Hepatocyte (in vitro differentiated cells): ENCODE measurements at regions not wholly inside any gene's neighbourhood (a gene's known extent, or its start where the extent isn't known, plus 50 kb on each side); places are given as distances from the start of the nearest gene placed in this dataset.
"Not testable (repeated sequence)": the region's sequence is repeated elsewhere in the genome, so short reads cannot be mapped to it uniquely, and the experiment has no call there.

Source experiments
- DNase-seq: peaks from one replicate; pipeline ENCODE4 v3.0.0-alpha.2; 2016; ENCODE audit warnings: low spot score
- H2AFZ ChIP-seq: fragments of 200-600 bp; sonication (generic); 2 replicates; pipeline ENCODE4 v1.6.0; 2016; ENCODE audit warnings: antibody characterized with exemption, mild to moderate bottlenecking
- H3K27ac ChIP-seq: fragments of 200-600 bp; sonication (generic); 2 replicates; pipeline ENCODE4 v1.5.1; 2016; ENCODE audit warnings: mild to moderate bottlenecking
- H3K27me3 ChIP-seq: fragments of 200-600 bp; sonication (generic); 2 replicates; pipeline ENCODE4 v1.6.1; 2016
- H3K36me3 ChIP-seq: fragments of 200-600 bp; sonication (generic); replicated peaks from 2 replicates; pipeline ENCODE4 v1.5.1; 2016; ENCODE audit warnings: low read depth; ENCODE audit not compliant: insufficient read depth
- H3K4me1 ChIP-seq: fragments of 200-600 bp; sonication (generic); 2 replicates; pipeline ENCODE4 v1.5.1; 2016; ENCODE audit warnings: mild to moderate bottlenecking, moderate library complexity; ENCODE audit not compliant: insufficient read depth
- H3K4me2 ChIP-seq: fragments of 200-600 bp; sonication (generic); 2 replicates; pipeline ENCODE4 v1.6.0; 2016
- H3K4me3 ChIP-seq: fragments of 200-600 bp; sonication (generic); 2 replicates; pipeline ENCODE4 v1.5.1; 2016; ENCODE audit warnings: mild to moderate bottlenecking
- H3K79me2 ChIP-seq: fragments of 200-600 bp; sonication (generic); 2 replicates; pipeline ENCODE4 v1.6.0; 2017; ENCODE audit warnings: mild to moderate bottlenecking
- H3K9me2 ChIP-seq: fragments of 200-600 bp; sonication (generic); replicated peaks from 2 replicates; pipeline ENCODE4 v1.6.0; 2017; ENCODE audit warnings: mild to moderate bottlenecking; ENCODE audit not compliant: insufficient read depth
- H3K9me3 ChIP-seq: fragments of 200-600 bp; sonication (generic); 2 replicates; pipeline ENCODE4 v1.5.1; 2016; ENCODE audit warnings: low read depth, mild to moderate bottlenecking
- H4K20me1 ChIP-seq: fragments of 200-600 bp; sonication (generic); 2 replicates; pipeline ENCODE4 v1.6.0; 2016; ENCODE audit warnings: mild to moderate bottlenecking; ENCODE audit not compliant: insufficient read depth, poor library complexity, severe bottlenecking
- CTCF ChIP-seq: fragments of 200-600 bp; sonication (generic); IDR thresholded peaks from 2 replicates; pipeline ENCODE4 v1.5.1; 2016; ENCODE audit warnings: antibody characterized with exemption, mild to moderate bottlenecking; ENCODE audit not compliant: poor library complexity
- EZH2 ChIP-seq: fragments of 200-600 bp; sonication (generic); IDR thresholded peaks from 2 replicates; pipeline ENCODE4 v1.6.1; 2016; ENCODE audit warnings: antibody characterized with exemption, mild to moderate bottlenecking, borderline replicate concordance
- EZH2phosphoT487 ChIP-seq: fragments of 200-600 bp; sonication (generic); IDR thresholded peaks from one replicate; pipeline ENCODE4 v1.6.1; 2018; ENCODE audit warnings: antibody characterized with exemption, mild to moderate bottlenecking, low read depth, moderate library complexity; ENCODE audit not compliant: unreplicated experiment, severe bottlenecking
- WGBS: methylation state at CpG from one replicate; pipeline ENCODE4 v1.1.6; 2016; ENCODE audit warnings: low lambda C conversion rate; ENCODE audit errors: missing lambda C conversion rate; 5-methylcytosine and 5-hydroxymethylcytosine counted together

GRCh38 chr1:182205351-182206022, 144.0 kb upstream of the ZNF648 start:
- Histone ChIP-seq H3K27ac (peak overlapping the region; percentile 73), H3K4me1 (peaks cover 44% of the 10 kb centered on the region), H3K9me2 (no peaks in the 10 kb centered on the region), H3K36me3 (no peaks in the 10 kb centered on the region), H3K4me2 (no peak overlapping the region), H3K27me3 (no peaks in the 10 kb centered on the region), H3K4me3 (no peak overlapping the region), H2AFZ (no peak overlapping the region), H3K9me3 (no peaks in the 10 kb centered on the region), H4K20me1 (no peaks in the 10 kb centered on the region), H3K79me2 (no peaks in the 10 kb centered on the region)
- TF ChIP-seq EZH2phosphoT487, result no peak
- no peak for TF ChIP-seq EZH2
- TF ChIP-seq CTCF, result no peak
- peak; percentile 45 for DNase-seq

GRCh38 chr1:182203191-182203875, 141.8 kb upstream of the ZNF648 start:
- Histone ChIP-seq H3K4me1 (peaks cover 42% of the 10 kb centered on the region), H3K27me3 (no peaks in the 10 kb centered on the region), H3K4me2 (no peak overlapping the region), H3K36me3 (no peaks in the 10 kb centered on the region), H3K27ac (no peak overlapping the region), H4K20me1 (no peaks in the 10 kb centered on the region), H3K9me2 (no peaks in the 10 kb centered on the region), H2AFZ (no peak overlapping the region), H3K79me2 (no peaks in the 10 kb centered on the region), H3K9me3 (no peaks in the 10 kb centered on the region), H3K4me3 (no peak overlapping the region)
- TF ChIP-seq CTCF (no peak), EZH2 (no peak), EZH2phosphoT487 (no peak)
- DNase-seq, result no peak
- WGBS, result 95% methylated on average over 2 of the region's 2 CpGs

- H3K4me2 ChIP-seq, H3K79me2 ChIP-seq, H4K20me1 ChIP-seq, H3K27me3 ChIP-seq, H3K9me3 ChIP-seq, H2AFZ ChIP-seq, H3K4me3 ChIP-seq, H3K36me3 ChIP-seq, H3K9me2 ChIP-seq: not testable (repeated sequence)
- Histone ChIP-seq H3K4me1 (peaks cover 34% of the 10 kb centered on the region), H3K27ac (peak overlapping the region; percentile 73)
- 68% methylated on average over 7 of the region's 7 CpGs for WGBS
- DNase-seq, result peak; percentile 20
Observed at GRCh38 chr1:182201490-182201889, 140.0 kb upstream of the ZNF648 start.

GRCh38 chr1:182200025-182200812, 138.7 kb upstream of the ZNF648 start:
- peak overlapping the region; percentile 73 for H3K27ac ChIP-seq
- TF ChIP-seq EZH2phosphoT487 (no peak), CTCF (no peak), EZH2 (no peak)
- H3K4me2 ChIP-seq, result peak overlapping the region; percentile 15
- H4K20me1 ChIP-seq, result no peaks in the 10 kb centered on the region
- H3K4me3 ChIP-seq, result no peak overlapping the region
- DNase-seq, result peak; percentile 42
- WGBS, result 53% methylated on average over 4 of the region's 4 CpGs
- no peaks in the 10 kb centered on the region for H3K79me2 ChIP-seq
- no peaks in the 10 kb centered on the region for H3K27me3 ChIP-seq
- H3K9me3 ChIP-seq, result no peaks in the 10 kb centered on the region
- H3K36me3 ChIP-seq, result no peaks in the 10 kb centered on the region
- H2AFZ ChIP-seq, result no peak overlapping the region
- H3K9me2 ChIP-seq, result no peaks in the 10 kb centered on the region
- H3K4me1 ChIP-seq, result peaks cover 31% of the 10 kb centered on the region
